NCI-H526 (cell line): ENCODE measurements at regions not wholly inside any gene's neighbourhood (a gene's known extent, or its start where the extent isn't known, plus 50 kb on each side); places are given as distances from the start of the nearest gene placed in this dataset.
A peak's percentile ranks its signal among the peaks of the same experiment; 100 is the strongest.

ENCODE experiments used
- DNase-seq, 2 experiments: peaks; one replicate each; lab custom pipeline; 2025; lab: John Stamatoyannopoulos, UW

DNA sequence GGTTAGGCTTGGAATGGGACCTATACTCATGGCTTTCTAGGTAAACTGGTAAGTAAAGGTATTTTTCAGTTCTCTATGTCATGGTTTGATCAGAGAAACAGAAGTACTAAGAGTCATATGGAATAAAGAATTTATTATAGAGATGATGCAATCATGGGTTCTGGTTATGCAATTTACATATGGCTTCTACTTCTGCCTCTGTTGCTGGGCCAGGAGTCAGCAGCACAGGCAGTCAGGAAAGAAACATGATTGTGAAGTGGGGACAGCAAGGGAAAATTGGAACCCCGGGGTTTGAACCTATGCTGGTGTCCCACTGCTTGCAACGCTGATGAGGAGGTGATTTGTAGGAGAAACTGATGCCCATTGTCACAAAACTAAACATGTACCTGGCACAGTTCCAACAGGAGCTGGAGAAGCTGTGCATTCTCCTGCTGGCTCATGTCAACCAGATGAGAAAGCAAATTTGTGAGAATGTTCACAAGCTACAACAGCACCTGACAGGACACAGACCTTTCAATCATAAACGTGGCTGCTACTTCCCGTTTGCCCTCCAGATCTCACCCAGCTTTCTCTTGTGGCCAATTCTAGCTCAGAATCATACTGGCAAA, 887.1 kb downstream of the TFAP2A start:
- no peak for DNase-seq

DNA sequence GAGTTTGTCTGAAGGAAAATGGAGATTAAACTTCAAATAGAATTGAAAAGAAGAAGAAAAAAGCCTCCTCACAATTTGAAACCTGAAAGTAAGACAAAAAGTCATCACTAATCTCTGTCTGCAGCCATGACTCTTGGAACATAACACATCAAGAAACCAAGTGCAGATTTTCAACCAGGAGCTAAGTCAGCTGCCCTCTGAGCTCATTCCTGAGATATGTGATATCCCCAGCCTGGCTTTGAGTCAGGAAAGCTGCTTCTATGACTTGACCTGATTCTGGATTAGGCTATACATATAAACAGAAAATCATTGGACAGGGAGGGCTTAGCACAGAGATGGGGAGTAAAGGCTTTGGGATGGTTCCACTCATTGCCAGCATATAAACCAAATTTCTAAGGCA, 891.4 kb downstream of the TFAP2A start:
- no peak for DNase-seq

DNA sequence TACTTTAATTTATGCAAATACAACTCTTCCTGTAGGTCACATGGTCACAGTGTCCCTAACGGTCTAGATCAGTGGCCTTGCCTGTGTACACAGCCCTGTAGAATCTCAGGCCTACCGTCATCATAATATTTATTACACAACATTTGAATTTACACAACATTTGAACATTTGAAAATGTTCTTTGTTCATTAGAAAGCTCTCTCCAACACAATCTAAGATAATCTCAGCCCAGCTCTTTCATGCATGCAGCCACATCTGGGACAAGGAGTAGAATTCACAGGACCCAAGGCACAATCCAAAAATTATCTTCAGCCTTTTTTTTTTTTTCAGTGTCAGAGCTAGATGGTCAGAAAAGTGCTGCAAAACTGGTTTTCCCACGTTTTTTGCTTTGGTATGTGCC, 892.8 kb downstream of the TFAP2A start:
- no peak for DNase-seq

DNA sequence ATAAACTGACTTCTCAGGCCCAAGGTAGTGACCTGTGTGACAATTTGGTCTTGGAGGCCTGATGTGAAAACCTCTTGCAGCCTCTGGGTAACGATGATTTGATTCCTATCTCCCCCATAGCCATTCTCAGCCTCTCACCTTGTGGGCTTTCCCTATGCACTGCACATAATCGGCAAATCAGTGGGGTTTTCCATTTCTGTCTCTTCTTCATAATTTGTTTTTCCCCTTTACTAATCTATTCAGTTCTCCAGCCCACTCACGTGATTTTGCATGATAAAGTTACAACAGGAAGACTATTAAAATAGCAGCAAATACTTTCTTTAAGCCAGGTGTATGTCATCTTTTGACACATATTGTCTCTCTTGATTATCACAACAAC, 893.7 kb downstream of the TFAP2A start:
- no peak for DNase-seq

DNA sequence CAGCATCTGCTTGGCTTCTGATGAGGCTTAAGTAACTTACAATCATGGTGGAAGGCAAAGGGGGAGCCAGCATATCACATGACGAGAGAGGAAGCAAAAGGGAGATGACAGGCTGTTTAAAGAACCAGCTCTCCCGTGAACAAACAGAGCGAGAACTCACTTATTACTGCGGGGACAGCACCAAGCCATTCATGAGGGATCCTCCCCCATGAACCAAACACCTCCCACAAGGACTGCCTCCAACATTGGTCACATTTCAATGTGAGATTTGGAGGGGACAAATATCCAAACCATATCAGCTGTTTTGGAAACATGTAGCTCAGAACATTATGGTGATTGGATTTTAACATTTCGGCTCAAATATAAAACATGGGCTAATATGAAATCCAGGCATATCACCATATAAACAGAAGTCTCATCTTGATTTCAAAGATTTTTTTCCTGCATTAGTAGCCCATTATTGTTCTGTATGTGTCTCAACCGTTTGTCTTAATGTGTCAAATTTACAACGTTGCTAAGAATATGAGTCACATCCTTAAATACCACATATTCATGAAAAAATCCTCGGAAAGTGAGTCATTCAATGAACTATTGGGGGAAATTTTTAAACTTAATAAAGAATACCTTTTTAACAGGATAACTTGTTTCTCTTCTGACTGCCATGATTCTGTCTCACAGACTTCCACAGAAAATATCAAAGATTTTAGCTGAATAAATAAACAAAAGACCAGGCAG, 894.3 kb downstream of the TFAP2A start:
- DNase-seq = no peak

DNA sequence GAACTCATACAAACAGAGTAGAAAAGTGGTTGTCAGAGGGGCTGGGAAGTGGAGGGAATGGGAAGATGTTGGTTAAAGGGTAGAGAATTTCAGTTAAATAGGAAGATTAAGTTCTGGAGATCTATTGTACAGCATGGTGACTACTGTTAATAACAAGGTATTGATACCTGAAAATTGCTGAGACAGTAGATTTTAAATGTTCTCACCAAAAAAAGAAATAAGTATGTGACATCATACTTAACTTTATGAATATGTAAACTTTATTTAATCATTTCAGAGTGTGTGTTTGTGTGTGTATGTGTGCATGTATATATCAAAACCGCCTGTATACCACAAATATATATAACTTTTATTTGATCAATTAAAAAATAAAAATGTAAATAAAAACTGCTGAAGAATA, 896.4 kb downstream of the TFAP2A start:
- DNase-seq = no peak

DNA sequence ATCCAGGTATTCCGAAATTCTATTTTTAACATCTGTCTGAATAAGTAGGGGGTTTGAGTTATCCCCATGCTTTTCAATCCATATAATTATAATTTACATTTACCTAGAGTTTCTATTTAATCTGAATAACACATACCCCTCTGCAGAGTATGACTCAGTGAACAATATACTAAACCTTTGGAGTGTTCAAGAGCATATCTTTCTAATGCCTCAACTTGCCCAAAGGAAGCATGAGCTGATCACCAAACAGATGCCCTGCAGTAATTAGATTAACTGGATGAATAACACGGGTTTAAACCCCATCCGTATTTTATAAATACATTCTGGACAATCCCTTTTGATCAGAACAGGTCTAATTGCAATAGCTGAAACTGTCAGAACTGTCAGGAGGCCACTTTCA, 897.1 kb downstream of the TFAP2A start:
- DNase-seq = no peak

DNA sequence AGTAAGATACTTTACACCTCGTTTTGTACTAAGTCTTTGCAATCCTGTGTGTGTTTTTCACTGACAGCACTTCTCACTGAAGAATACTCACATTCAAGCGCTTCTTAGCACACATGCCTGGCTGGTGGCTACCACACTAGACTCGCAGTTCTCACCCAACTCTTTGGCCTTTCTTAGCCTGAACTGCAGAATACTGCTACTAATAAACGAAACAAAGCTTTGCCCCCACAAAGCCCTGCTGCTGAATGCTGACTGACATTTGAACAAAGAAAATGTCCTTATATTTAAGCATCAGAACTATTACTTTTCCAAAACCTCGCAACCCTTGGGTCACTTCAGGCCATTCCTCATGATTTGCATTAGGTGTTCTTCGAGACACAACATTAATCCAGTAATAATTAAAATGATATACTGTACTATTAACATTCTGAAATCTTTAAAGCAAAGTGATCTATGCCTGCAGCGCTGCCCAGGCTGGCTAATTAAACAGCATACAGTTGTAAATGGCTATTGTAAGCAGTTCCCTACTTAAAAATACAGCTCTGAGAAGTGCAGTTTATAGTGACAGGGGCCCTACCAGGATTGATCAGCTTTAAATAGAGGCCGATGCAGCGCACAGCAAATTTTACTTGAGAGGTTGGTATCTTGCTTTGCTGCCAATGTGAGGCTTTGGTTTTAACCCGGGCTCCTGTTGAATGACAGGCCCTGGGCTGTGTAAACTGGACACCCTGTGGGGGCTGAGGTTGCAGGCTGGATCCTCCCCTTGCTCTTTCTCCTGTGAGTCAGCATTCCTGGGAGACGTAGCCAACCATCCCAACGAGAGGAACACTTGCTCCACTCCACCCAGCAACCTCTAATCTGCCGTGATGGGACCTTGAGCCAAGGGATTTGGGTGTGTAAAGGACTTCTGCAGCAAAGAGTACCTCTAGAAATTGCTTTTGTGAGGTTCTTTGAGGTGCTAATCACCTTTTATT, 899.0 kb downstream of the TFAP2A start:
- no peak for DNase-seq

DNA sequence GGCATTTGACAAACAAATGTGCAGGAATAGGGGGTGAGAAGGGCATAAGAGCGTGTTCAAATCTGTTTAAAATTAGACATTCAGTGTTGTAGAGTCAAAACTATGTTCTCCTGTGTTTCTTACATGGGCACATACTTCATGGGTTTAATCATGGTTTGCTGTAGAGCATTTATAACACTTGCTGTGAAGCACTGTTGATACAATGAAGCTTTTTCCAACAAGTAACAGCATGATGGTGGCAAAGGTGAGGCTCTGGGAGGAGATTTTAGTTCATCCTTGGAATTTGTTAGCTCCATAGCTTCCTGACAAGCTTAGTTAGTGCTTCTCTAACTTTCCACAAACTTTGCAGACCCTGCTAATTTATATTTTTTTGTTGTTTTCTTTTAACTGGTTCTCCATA, 900.7 kb downstream of the TFAP2A start:
- DNase-seq = no peak

DNA sequence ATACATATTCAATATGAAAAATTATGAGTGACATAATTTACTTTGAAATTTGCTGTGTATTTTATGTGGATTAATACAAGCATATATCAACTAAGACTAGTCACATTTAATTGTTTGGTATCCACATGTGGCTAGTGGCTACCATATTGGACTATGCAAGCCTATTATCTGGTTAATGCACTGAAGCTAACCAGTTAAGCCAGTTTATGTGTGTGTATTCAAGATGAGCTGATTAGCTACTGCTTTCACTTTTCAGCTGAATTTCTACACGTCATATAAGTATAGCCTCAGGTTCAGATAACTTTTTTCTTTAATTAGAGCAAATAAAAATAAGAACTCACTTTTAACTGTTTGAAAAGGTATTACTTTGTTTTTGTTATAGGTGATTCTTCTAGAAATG, 903.7 kb downstream of the TFAP2A start:
- DNase-seq = no peak

DNA sequence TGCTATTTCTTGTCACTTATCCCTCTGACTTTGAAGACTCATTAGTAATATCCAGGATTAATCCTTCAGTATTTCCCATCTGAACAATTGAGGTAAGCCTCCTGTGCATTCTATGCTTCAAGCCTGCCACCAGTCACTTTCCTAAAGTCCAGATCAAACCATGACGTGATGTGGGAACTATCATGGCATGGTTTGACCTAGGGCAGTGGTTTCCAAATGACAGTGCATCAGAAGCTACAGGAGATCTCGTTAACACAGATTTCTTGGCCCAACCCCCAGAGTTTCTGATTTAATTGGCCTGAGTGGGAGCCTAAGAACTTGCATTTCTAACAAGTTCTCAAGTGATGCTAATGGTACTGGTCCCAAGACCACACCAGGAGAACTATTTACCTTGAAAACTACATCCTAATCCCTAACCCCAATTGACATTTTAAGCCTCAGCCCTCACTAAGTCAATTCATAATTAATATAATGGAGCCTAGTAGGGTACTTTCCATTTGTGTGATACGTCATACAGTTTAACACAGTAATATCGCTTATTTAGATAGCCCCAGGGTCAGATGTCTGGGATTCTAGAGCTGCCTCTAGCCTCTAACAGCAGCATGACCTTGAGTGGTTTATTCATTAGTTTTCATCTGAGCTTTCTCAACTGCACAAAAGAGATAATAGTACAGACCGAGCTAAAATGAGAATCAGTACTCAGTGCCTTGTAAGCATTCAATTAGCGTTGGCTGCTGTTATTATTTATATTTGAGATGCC, 907.6 kb downstream of the TFAP2A start:
- DNase-seq = no peak

DNA sequence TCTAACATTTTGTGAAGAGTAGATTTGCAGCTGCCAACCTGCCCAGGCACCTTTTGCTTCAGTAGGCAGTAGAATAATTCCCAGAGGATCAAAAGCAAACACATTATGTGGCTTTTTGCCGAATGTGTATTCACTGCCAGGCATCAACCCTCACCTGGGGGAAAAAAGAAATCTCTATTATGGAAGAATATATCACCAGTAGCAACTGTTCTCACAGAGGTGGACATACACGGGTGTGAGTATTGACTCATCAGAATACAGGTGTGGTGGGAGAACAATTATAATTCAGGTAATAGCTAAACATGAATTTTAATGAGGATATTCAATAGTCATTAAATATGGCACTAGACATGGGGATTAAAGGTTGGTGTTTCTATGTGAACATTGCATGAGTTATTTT, 910.7 kb downstream of the TFAP2A start:
- peak in 1 of 2 experiments; percentile 51 for DNase-seq

DNA sequence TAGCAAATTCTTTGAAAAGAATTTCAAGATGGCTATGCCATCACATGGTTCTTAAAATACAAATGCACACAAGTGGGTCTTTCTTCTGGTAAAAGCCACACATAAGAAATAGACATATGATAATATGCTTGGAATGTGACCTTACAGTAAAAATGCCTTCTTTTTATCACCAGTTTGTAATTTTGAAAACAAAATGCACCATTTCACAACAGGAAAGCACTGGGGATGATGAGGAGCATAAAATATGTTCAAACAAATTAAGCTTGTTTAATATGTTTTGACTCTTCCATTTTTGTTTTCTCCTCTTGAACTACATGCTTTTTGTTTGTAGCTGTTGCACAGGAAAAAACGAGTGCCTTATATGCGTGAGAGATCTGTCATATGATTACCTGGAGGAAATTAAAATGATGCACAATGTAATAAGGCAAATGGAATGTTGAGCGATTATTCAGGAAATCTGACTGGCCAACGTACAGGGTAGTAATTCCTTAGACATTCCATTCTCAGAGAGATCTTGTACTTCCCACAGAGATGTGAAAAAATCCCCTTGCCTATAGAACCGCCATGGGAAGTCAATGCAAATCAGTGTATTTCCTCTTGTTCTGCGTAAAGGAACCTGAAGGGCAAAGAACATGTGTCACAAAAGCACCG, 911.6 kb downstream of the TFAP2A start:
- no peak for DNase-seq

DNA sequence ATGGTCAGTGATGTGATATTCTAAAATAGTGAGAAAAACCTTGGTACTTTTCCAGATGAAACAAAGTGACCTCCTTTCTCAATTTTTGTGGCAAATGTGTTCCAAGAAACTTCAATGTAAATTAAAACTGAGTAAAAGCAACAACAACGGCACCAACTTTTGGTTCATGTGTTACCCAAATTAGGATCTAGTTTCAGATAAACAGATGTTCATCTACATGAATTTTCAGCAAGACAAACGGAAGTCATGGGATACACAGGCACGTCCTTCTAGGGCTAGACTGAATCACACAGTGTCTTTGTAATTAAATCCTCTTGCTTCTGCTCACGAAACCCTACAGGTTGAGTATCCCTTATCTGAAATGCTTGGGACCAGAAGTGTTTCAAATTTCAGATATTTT, 915.2 kb downstream of the TFAP2A start:
- no peak for DNase-seq

DNA sequence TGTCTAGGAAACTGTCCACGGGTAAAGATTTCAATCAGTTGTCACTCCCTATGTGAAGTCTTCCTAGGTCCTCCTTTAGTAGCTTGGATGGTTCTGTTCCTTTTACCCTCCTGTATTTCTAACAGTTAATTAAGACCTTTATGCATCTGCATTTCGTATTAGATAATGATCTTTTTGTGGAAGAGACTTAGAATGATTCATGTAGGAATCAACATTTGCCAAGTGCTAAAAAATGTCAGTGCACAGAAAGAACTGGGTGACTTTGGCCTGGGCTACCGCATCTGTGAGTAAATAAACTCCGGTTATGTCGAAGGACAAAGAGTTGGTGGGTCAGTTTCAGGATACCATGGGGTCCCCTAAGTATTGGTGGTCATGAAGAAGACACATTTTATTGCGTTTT, 918.0 kb downstream of the TFAP2A start:
- no peak for DNase-seq

DNA sequence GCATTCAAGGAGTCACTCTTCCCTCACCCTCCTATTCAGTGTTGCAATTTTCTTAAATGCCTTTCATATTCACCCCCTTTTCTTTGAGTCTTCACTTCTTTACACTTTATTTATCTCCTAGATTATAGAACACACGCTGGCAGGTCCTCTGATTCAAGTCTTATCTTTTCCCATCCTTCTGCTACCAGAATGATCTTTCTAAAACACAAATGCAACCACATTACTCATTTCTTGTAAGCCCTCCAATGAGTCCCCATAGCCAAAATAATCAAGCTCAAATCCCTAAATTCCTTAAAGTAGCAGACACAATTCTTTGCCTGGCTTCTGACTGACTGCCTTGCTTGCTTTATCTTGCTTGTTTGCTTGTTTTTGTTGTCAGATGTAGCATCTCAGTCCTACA, 920.0 kb downstream of the TFAP2A start:
- no peak for DNase-seq

DNA sequence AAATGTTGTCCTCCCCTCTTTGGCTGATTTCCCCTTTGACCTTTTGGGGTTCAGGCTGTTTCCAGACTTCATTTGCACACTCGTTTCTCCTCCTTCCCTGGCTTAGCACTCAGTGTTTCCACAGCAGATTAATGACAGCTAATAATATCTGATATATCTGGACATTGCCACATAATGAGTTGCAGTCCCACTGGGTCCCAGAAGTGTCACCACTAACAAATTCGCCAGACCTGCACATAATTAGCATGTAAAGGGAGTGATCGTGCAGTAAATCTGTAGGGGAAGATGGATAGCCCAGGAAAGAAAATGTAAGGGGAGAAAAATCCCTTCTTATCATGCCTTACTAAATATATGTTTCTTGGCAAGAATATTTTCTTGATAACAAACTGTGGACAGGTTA, 922.1 kb downstream of the TFAP2A start:
- DNase-seq = no peak

DNA sequence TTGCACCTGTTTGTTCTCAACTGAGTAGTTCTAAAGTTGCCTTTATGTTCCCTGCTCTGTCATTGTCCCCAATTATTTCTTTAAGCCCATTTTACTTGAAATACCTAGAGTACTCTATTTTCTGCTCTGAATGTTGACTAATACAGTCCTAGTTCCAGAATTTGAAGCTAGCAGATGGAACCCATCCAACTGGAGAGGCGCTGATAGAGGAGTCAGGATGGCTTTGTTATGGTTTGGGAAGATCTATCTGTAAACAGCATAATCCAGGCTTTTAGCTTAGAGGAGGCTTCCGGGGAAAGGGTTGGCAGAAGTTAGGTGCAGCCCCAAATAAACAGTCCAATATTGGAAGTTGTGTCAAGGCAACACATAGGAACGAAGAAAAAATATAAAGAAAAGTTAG, 927.7 kb downstream of the TFAP2A start:
- DNase-seq = no peak

DNA sequence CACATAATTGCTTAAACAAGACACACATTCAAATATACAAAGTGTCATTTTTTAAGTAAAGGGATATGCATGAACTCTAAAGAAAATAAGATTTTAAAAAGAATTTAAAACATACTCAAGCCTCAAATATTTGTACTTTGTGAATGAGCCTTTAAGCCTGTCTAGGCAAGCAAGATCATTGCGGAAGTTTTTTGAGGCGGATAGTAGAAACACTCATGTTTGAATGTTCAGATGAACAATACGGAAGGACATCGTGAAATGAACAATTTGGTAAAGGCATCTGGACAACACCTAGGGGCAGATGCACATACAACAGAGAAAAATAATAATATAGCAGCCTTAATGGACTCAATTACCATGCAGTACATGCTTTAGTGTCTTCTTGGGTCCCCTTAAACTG, 928.9 kb downstream of the TFAP2A start:
- DNase-seq = no peak

DNA sequence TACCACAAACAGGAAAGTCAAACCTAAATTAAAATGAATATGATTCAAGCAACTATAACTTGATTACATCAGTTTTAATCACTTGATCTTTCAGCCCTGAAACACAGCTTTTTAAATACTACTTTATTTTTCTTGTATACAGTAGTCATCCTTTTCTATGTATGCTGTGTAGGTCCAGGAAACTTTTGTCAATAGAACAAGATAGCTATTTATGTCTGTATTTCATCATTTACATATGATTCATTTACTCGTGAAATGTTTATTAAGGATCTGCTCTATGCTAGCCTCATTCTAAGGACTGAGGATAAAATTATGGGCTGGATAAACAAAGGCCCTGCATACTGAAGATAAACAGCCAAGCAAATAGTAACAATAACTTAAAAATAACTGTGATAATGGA, 930.2 kb downstream of the TFAP2A start:
- DNase-seq = no peak

DNA sequence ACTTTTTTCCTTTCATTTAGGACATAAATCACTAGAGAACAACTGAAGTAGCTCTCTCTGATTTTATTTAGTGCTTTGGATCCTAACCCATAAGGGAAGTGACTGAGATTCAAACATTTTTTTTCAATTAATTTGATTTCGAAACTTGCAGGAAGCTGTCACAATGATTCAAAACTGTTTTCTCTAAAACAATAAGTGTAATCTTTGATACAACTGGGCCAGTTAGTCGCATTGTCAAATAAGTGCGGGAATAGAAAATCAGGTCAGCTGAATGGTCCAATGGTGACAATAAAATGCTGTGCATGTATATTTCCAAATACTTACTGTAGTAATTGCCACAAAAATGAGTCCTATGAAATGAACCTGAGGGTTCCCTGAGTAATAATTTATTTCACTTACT, 930.8 kb downstream of the TFAP2A start:
- no peak for DNase-seq
